Effector memory CD4-positive, alpha-beta T cell (primary cell): ENCODE measurements at regions not wholly inside any gene's neighbourhood (a gene's known extent, or its start where the extent isn't known, plus 50 kb on each side); places are given as distances from the start of the nearest gene placed in this dataset.
"Not testable (repeated sequence)": the region's sequence is repeated elsewhere in the genome, so short reads cannot be mapped to it uniquely, and the experiment has no call there.

Experiments used
- DNase-seq, 3 donors: peaks; one replicate each; pipeline ENCODE4 v3.0.0-alpha.2; 2020
- H3K27ac ChIP-seq: 2 replicates; pipeline ENCODE4 v1.7.0; 2013; ENCODE audit warnings: mild to moderate bottlenecking, low read length, moderate library complexity; ENCODE audit not compliant: insufficient read depth, poor library complexity, severe bottlenecking
- H3K27me3 ChIP-seq: replicated peaks from 2 replicates; pipeline ENCODE4 v1.7.0; 2013; ENCODE audit warnings: mild to moderate bottlenecking, low read length; ENCODE audit not compliant: insufficient read depth, control insufficient read depth, poor library complexity, severe bottlenecking
- H3K36me3 ChIP-seq: 2 replicates; pipeline ENCODE4 v1.7.0; 2013; ENCODE audit warnings: mild to moderate bottlenecking, low read length, moderate library complexity; ENCODE audit not compliant: control insufficient read depth, insufficient read depth
- H3K4me1 ChIP-seq: 2 replicates; pipeline ENCODE4 v1.7.0; 2013; ENCODE audit warnings: low read length, mild to moderate bottlenecking; ENCODE audit not compliant: control insufficient read depth, insufficient read depth, poor library complexity, severe bottlenecking
- H3K4me3 ChIP-seq: 2 replicates; pipeline ENCODE4 v1.7.0; 2013; ENCODE audit warnings: low read length, low read depth, mild to moderate bottlenecking; ENCODE audit not compliant: insufficient read depth, poor library complexity, severe bottlenecking
- H3K9me3 ChIP-seq: 2 replicates; pipeline ENCODE4 v1.7.0; 2013; ENCODE audit warnings: mild to moderate bottlenecking, low read length, moderate library complexity; ENCODE audit not compliant: control insufficient read depth

DNA sequence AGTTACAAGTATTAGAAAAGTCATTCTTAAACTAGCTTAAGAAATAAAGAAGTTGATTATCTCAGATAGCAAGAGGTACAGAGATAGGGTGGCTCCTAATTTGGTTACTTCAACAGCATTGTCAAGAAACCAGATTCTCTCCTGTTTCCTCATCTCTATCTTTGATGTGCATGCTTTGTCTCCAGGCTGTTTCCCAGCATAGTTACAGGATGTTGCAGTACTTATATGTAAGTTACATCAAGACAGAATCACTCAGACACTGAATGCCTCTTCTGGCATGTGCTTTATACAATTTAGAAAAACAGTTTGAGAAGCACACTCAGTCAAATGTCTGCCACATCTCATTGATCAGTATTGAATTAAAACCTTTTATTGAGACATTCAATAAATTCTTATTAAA is 189.5 kb upstream of the UBE2E3 start:
- H3K4me1 ChIP-seq = no peaks in the 10 kb centered on the region
- no peak for DNase-seq

DNA sequence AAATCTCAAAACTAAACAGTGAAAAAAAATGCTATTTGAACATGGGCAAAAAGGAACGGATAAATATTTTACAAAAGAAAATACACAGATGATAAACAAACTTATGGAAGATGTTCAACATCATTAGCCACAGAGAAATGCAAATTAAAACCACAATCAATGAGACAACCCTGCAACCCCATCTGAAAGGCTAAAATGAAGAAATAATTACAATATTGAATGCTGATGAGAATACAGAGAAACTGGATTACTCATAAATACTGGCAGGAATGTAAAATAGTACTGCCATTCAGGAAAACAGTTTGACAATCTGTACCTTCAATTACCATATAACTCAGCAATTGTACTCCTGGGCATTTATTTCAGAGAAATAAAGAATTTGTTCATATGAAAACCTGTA is 193.1 kb upstream of the UBE2E3 start:
- Histone ChIP-seq H3K27me3 (no peaks in the 10 kb centered on the region), H3K4me1 (no peaks in the 10 kb centered on the region), H3K4me3 (no peak overlapping the region), H3K36me3 (no peaks in the 10 kb centered on the region), H3K27ac (no peak overlapping the region), H3K9me3 (no peaks in the 10 kb centered on the region)
- no peak for DNase-seq

More for the DNA sequence above, 189.5 kb upstream of the UBE2E3 start:
- no peaks in the 10 kb centered on the region for H3K27me3 ChIP-seq
- H3K4me3 ChIP-seq = no peak overlapping the region
- H3K9me3 ChIP-seq = no peaks in the 10 kb centered on the region
- no peak overlapping the region for H3K27ac ChIP-seq
- no peaks in the 10 kb centered on the region for H3K36me3 ChIP-seq

DNA sequence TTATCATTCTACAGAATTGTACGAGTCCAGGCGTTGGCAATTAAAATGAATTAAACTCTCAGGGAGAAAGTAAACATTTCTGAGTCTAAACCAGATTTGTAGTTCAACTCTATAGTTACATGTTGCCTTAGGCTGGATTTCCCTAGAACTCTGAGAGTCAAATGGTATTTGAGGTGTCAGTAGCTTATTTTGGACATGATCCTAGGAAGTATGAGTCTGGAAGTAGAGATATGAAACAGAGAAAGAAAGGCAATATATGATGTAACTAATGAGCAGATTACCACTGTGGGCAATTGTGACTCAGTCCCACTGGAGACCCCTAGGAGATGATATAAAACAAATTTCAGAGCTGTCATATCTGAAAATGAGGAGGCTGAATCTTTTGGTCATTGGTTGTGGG is 199.1 kb upstream of the UBE2E3 start:
- DNase-seq = no peak
- Histone ChIP-seq H3K27ac (no peak overlapping the region), H3K4me1 (no peaks in the 10 kb centered on the region), H3K9me3 (no peaks in the 10 kb centered on the region), H3K4me3 (no peak overlapping the region), H3K36me3 (no peaks in the 10 kb centered on the region), H3K27me3 (no peaks in the 10 kb centered on the region)

DNA sequence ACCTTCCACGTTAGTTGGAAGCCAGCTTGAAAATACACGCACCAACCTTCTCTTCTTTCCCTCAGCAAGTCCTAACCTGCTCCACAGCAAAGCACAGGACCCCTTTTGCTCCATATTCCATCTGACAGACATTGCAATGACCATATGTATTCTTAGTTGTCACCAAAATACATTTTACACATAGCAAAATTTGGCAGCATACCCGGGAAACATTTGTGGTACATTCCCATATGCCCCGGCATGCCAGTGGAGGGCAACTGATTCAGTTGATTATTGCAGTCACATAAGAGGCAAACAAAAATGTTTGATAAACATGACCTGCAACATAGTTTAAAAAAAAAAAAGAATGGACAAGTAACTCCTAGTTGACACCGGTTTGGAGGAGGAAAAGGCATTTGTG is 202.1 kb upstream of the UBE2E3 start:
- H3K27me3 ChIP-seq = no peaks in the 10 kb centered on the region
- H3K4me1 ChIP-seq = no peaks in the 10 kb centered on the region
- DNase-seq = no peak
- H3K27ac ChIP-seq = no peak overlapping the region
- no peaks in the 10 kb centered on the region for H3K36me3 ChIP-seq
- H3K4me3 ChIP-seq = no peak overlapping the region
- H3K9me3 ChIP-seq = no peaks in the 10 kb centered on the region

DNA sequence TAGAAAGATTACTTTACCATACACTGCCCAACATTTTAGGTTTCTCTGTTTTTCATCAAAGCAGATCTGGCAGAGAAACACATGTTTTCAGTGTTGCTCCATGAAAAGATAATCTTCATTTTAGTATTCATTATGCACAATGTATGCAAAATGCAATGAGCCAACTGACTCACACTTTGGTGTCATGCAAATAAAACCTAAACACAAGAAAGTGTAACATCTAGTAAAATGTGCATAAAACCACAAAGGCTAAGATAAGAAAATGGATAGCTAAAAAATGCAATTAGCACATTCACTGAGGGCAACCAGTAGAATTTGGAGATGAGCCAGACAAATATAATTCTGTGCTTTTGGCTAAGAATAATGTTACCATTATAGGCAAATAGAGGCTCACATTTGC is 203.5 kb upstream of the UBE2E3 start:
- no peaks in the 10 kb centered on the region for H3K36me3 ChIP-seq
- H3K4me3 ChIP-seq = no peak overlapping the region
- no peak for DNase-seq
- H3K27me3 ChIP-seq = no peaks in the 10 kb centered on the region
- H3K9me3 ChIP-seq = no peaks in the 10 kb centered on the region
- no peaks in the 10 kb centered on the region for H3K4me1 ChIP-seq
- H3K27ac ChIP-seq = no peak overlapping the region

DNA sequence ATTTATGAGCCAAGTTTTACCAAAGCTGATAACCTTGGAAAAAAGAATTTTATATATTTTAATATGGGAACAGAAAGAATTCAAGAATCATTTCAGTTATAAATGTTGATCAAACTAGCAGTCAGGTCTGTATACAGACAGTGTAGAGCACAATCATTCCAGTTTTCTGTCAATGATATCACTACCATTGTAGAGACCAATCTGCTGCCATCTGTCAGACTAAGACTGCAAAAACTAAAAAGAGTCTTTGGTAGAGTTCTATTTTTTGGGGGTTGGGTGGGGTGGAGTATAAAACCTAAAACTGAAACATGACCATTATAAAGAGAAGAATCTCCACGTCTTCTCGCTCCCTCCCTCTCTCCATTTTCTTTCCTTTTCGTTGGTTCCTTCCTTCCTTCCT is 204.7 kb upstream of the UBE2E3 start:
- no peaks in the 10 kb centered on the region for H3K4me1 ChIP-seq
- no peaks in the 10 kb centered on the region for H3K9me3 ChIP-seq
- no peak for DNase-seq

DNA sequence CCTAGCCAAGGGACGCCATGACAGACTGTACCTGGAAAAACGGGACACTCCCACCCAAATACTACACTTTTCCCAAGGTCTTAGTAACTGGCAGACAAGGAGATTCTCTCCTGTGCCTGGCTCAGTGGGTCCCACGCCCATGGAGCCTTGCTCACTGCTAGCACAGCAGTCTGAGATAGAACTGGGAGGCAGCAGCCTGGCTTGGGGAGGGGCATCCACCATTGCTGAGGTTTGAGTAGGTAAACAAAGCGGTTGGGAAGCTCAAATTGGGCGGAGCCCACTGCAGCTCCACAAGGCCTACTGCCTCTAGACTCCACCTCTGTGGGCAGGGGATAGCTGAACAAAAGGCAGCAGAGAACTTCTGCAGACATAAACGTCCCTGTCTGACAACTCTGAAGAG is 215.1 kb upstream of the UBE2E3 start:
- not testable (repeated sequence) for H3K4me3 ChIP-seq, DNase-seq, H3K4me1 ChIP-seq, H3K27me3 ChIP-seq, H3K36me3 ChIP-seq, H3K9me3 ChIP-seq, H3K27ac ChIP-seq

More for the DNA sequence above, 204.7 kb upstream of the UBE2E3 start:
- no peak overlapping the region for H3K4me3 ChIP-seq
- no peaks in the 10 kb centered on the region for H3K27me3 ChIP-seq
- H3K36me3 ChIP-seq = no peaks in the 10 kb centered on the region
- no peak overlapping the region for H3K27ac ChIP-seq

DNA sequence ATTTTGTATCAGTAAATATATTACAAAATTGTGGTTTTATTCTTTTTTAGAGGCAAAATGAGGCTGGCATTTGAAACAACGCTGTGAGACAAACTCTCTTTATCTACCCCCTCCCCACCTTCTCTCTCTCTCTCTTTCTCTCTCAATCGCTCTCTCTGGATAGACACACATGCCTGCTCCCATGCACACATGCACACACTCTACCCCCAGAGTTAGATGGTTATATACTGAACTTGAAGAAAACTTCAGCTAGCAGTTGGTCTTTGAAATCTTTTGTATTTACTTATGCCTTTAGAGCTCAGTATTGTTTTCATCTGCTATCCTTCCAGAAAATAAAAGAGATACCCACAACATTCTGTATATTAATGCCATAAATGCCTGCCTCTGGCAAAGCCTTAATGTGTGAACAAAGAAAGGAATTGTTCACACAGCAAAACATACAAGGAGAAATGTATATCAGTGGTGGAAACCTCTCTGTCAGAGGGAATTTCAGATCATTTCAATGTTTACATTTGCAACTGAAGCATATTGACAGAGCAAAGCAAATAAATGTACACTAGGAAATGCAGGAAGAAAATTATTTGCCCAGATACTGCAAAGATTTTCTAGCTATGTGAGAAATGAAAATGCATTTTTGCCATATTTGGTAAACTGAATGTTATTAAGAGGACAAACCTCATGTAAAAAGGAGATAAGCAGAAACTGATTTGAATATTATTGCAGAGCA is 217.0 kb upstream of the UBE2E3 start:
- H3K27me3 ChIP-seq = no peaks in the 10 kb centered on the region
- no peaks in the 10 kb centered on the region for H3K4me1 ChIP-seq
- no peak for DNase-seq
- no peaks in the 10 kb centered on the region for H3K36me3 ChIP-seq
- H3K4me3 ChIP-seq = no peak overlapping the region
- H3K27ac ChIP-seq = no peak overlapping the region
- H3K9me3 ChIP-seq = no peaks in the 10 kb centered on the region

DNA sequence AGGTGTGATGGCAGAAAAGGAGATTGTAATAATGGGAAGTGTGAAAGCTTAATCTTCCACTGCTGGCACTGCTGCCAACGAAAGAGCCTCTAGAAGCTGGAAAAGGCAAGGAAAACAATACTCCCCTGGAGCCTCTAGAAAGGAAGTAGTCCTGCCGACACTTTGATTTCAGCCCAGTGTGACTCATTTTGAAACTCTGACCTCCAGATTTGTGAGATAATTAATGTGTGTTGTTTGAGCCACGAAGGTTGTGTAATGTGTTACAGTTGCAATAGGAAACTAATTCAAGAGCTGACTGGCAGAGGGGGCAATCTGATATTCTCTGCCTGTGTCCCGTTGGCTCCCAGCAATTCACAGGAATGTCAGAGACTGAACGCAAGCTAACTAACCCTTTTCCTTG is 219.2 kb upstream of the UBE2E3 start:
- no peaks in the 10 kb centered on the region for H3K27me3 ChIP-seq
- H3K4me3 ChIP-seq = no peak overlapping the region
- no peaks in the 10 kb centered on the region for H3K4me1 ChIP-seq
- H3K9me3 ChIP-seq = no peaks in the 10 kb centered on the region
- no peak for DNase-seq
- H3K36me3 ChIP-seq = no peaks in the 10 kb centered on the region
- no peak overlapping the region for H3K27ac ChIP-seq

DNA sequence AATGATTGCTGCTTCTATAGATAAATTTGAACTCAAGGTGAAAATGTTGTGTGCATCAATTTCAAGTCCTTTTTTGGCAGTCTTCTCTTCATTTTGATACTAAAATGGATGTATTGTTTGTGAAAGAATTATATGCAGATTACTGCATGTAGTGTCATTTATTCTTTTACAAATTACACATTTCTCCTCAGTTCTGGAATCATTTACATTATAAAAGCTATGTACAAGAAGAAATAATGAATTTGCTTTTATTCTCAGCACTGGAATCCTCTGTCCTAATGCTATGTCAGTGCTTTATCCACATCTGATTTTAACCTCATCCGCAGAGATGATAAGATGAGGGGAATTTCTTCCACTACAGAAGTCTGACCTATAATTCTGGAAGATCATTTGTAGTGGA is 220.8 kb upstream of the UBE2E3 start:
- no peak for DNase-seq
- no peak overlapping the region for H3K4me3 ChIP-seq
- H3K36me3 ChIP-seq = no peaks in the 10 kb centered on the region
- no peaks in the 10 kb centered on the region for H3K4me1 ChIP-seq
- no peak overlapping the region for H3K27ac ChIP-seq
- no peaks in the 10 kb centered on the region for H3K9me3 ChIP-seq
- no peaks in the 10 kb centered on the region for H3K27me3 ChIP-seq
